Thyroid gland (tissue), 4 donors: ENCODE measurements at regions not wholly inside any gene's neighbourhood (a gene's known extent, or its start where the extent isn't known, plus 50 kb on each side); places are given as distances from the start of the nearest gene placed in this dataset.

Experiments
- DNase-seq, 2 donors: peaks; one replicate each; pipeline ENCODE4 v3.0.0-alpha.2; 2019
- H3K27ac ChIP-seq, 3 donors: fragments of 200-600 bp; sonication (generic); 1 replicate in 2 of 3; 2 replicates in 1 of 3; pipeline ENCODE4 v1.5.1; 2016 to 2019; ENCODE audit warnings: mild to moderate bottlenecking in 1 of 3, moderate library complexity in 1 of 3
- H3K27me3 ChIP-seq: fragments of 200-600 bp; sonication (generic); one replicate; pipeline ENCODE4 v1.5.1; 2019
- H3K36me3 ChIP-seq, 2 donors: fragments of 200-600 bp; sonication (generic); one replicate each; pipeline ENCODE4 v1.5.1; 2016 to 2019
- H3K4me1 ChIP-seq, 2 donors: fragments of 200-600 bp; sonication (generic); one replicate each; pipeline ENCODE4 v1.5.1; 2017 to 2019
- H3K4me3 ChIP-seq, 3 donors: fragments of 200-600 bp; sonication (generic); replicated peaks in 1 of 3; 1 replicate in 2 of 3; 2 replicates in 1 of 3; pipeline ENCODE4 v1.5.1; 2016; ENCODE audit warnings: mild to moderate bottlenecking in 1 of 3
- H3K9me3 ChIP-seq: fragments of 200-600 bp; sonication (generic); one replicate; pipeline ENCODE4 v1.5.1; 2017
- POLR2A ChIP-seq, 2 donors: fragments of 450-650 bp; IDR thresholded peaks; one replicate each; pipeline ENCODE4 v1.6.1; 2017; ENCODE audit warnings: antibody characterized with exemption in 2 of 2, mild to moderate bottlenecking in 2 of 2, moderate library complexity in 1 of 2
- WGBS, 2 donors: methylation state at CpG; one replicate each; pipeline ENCODE4 v1.1.5; 2017; 5-methylcytosine and 5-hydroxymethylcytosine counted together
- intact Hi-C: fragments of 100-400 bp; cut with DNase I; formaldehyde crosslinking; loops from one replicate; pipeline ENCODE4 v1.15.1; 2023
- TF ChIP-seq, protein P1 (sequence below), 6 experiments: fragments of 200-600 bp in 3 of 6; fragments of 450-650 bp in 3 of 6; sonication (generic) in 3 of 6; IDR thresholded peaks; one replicate each; pipeline ENCODE4 v1.5.1; 2016 to 2019; ENCODE audit warnings: antibody characterized with exemption in 6 of 6, mild to moderate bottlenecking in 2 of 6, inconsistent platforms in 1 of 6, moderate library complexity in 1 of 6

DNA sequence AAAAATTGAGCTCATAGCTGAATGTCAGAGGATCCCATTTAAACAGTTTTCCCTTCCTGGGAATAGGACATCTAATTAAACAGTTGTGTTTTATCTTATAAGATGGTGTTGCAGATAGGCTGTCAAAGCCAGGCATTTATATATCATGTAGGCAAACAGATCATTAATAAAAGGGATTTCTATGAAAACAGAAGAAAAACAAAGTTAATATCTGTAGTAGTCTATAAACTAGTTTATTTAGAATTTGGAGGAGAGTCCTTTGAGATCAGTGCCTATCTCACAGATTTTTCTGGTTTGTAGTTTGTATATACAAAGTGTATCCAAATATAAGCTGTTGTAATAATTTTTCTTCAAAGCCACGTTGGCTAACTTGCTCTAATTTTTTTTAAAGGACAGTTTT, 1738.2 kb upstream of the PIK3C3 start:
- no peak overlapping the region for H3K4me3 ChIP-seq
- intact Hi-C loops, result no loop called here
- DNase-seq, result no peak
- no peaks in the 10 kb centered on the region for H3K4me1 ChIP-seq
- no peak overlapping the region for H3K27ac ChIP-seq
- no peaks in the 10 kb centered on the region for H3K27me3 ChIP-seq
- WGBS, 2 donors, result 50 to 52% methylated on average over 1 of the region's 1 CpG
- H3K9me3 ChIP-seq, result no peaks in the 10 kb centered on the region
- H3K36me3 ChIP-seq, result no peaks in the 10 kb centered on the region
- no peak for TF ChIP-seq POLR2A (IDR thresholded peaks at IDR 0.05)
- TF ChIP-seq, protein P1, sequence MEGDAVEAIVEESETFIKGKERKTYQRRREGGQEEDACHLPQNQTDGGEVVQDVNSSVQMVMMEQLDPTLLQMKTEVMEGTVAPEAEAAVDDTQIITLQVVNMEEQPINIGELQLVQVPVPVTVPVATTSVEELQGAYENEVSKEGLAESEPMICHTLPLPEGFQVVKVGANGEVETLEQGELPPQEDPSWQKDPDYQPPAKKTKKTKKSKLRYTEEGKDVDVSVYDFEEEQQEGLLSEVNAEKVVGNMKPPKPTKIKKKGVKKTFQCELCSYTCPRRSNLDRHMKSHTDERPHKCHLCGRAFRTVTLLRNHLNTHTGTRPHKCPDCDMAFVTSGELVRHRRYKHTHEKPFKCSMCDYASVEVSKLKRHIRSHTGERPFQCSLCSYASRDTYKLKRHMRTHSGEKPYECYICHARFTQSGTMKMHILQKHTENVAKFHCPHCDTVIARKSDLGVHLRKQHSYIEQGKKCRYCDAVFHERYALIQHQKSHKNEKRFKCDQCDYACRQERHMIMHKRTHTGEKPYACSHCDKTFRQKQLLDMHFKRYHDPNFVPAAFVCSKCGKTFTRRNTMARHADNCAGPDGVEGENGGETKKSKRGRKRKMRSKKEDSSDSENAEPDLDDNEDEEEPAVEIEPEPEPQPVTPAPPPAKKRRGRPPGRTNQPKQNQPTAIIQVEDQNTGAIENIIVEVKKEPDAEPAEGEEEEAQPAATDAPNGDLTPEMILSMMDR (IDR thresholded peaks at IDR 0.05), result no peak

DNA sequence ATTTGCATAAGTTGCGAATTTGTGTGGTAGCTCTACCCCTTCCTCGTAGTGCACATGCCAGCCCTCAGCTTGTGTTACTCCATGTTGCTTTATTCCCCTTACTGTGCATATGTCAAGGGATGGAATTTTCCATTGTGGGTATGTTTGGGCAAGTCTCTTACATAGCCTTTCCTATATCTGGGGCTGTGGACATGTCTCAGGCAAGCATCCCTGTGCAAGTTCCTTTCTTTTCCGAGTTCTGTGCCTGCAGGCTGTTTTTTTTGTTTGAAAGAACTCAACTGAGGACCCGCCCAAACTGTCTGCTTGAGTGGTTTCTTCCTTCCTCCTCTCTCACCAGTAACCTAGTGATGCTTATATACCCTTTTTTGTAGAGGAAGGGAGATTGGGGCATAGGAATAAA, 1739.1 kb upstream of the PIK3C3 start:
- 83 to 90% methylated on average over 4 of the region's 4 CpGs for WGBS, 2 donors
- no peak overlapping the region for H3K4me3 ChIP-seq
- H3K4me1 ChIP-seq, result no peaks in the 10 kb centered on the region
- intact Hi-C loops, result no loop called here
- H3K9me3 ChIP-seq, result no peaks in the 10 kb centered on the region
- no peak overlapping the region for H3K27ac ChIP-seq
- DNase-seq, result no peak
- no peak for TF ChIP-seq POLR2A (IDR thresholded peaks at IDR 0.05)
- TF ChIP-seq, protein P1 (IDR thresholded peaks at IDR 0.05), result no peak
- H3K36me3 ChIP-seq, result no peaks in the 10 kb centered on the region
- no peaks in the 10 kb centered on the region for H3K27me3 ChIP-seq

DNA sequence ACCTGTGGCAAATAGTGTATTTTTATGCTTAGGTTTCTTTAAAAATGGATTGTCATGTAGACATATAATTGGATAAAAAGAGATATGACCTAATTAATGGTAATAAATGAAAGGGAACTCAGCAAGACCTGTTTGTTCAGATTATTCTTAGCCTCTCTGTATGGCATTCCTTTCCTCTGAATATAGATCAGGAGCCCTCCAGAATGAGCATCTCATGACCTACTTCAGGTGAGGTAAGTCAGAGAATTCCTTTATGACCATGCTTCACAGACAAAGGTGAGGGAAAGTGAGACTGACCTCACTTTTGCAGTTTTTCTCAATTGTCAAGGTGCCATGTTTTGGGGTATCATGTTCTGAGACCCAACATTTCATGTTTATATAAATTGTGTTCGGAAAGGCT, 1744.3 kb upstream of the PIK3C3 start:
- no peak for TF ChIP-seq POLR2A (IDR thresholded peaks at IDR 0.05)
- TF ChIP-seq, protein P1 (IDR thresholded peaks at IDR 0.05), result no peak
- no peaks in the 10 kb centered on the region for H3K27me3 ChIP-seq
- H3K4me1 ChIP-seq, result no peaks in the 10 kb centered on the region
- 54 to 55% methylated on average over 1 of the region's 1 CpG for WGBS, 2 donors
- H3K9me3 ChIP-seq, result no peaks in the 10 kb centered on the region
- no peak overlapping the region for H3K27ac ChIP-seq
- intact Hi-C loops, result no loop called here
- no peaks in the 10 kb centered on the region for H3K36me3 ChIP-seq
- DNase-seq, result no peak
- no peak overlapping the region for H3K4me3 ChIP-seq

DNA sequence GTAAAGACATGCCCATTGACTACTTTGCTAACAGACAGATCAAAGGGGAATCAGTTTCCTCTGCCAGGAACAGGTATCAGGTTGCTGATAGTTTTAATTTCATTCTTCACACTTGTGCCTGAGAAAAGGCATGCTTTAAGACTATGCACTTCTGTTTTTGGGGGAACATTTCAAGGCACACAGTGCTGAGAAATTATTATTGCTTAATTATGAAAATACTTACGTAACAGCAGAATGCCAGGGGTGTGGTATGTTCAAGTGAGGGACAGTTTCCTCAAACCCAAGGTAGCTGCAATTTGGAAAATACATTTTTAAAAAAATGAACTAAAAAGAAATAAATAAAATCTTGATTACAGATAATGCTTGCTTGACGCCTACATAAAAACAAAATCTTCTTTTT, 1746.1 kb upstream of the PIK3C3 start:
- no peak for DNase-seq
- no peak overlapping the region for H3K4me3 ChIP-seq
- no peak for TF ChIP-seq POLR2A (IDR thresholded peaks at IDR 0.05)
- TF ChIP-seq, protein P1 (IDR thresholded peaks at IDR 0.05), result no peak
- no peaks in the 10 kb centered on the region for H3K27me3 ChIP-seq
- no peaks in the 10 kb centered on the region for H3K36me3 ChIP-seq
- 48 to 49% methylated on average over 2 of the region's 2 CpGs for WGBS, 2 donors
- no peaks in the 10 kb centered on the region for H3K4me1 ChIP-seq
- H3K9me3 ChIP-seq, result no peaks in the 10 kb centered on the region
- intact Hi-C loops, result no loop called here
- no peak overlapping the region for H3K27ac ChIP-seq

DNA sequence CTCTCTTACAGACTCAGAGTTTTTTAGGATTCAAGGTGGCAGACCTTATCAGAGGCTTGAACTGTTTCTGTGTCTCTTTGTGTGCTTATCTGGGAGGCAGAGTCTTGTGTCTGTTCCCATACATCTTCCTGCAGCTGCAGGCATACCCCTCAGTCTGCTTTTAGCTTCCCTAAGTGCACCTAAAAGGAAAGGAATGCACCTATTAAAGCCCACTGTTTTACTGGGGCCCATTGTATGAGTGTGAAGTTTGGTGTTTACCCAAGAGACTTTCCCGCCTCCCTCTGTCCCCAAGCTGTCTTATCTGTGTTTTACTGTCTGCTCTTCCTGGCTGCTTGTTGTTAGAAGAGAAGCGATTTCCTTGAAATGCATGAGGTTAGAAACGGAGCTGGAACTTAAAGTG, 1757.3 kb upstream of the PIK3C3 start:
- intact Hi-C loops, result no loop called here
- no peaks in the 10 kb centered on the region for H3K9me3 ChIP-seq
- 67 to 83% methylated on average over 3 of the region's 3 CpGs for WGBS, 2 donors
- H3K36me3 ChIP-seq, result no peaks in the 10 kb centered on the region
- no peak for DNase-seq
- TF ChIP-seq POLR2A (IDR thresholded peaks at IDR 0.05), result no peak
- TF ChIP-seq, protein P1 (IDR thresholded peaks at IDR 0.05), result no peak
- no peaks in the 10 kb centered on the region for H3K4me1 ChIP-seq
- no peaks in the 10 kb centered on the region for H3K27me3 ChIP-seq
- H3K27ac ChIP-seq, result no peak overlapping the region
- H3K4me3 ChIP-seq, result no peak overlapping the region
